Karpas-422 (cell line): ENCODE measurements at regions not wholly inside any gene's neighbourhood (a gene's known extent, or its start where the extent isn't known, plus 50 kb on each side); places are given as distances from the start of the nearest gene placed in this dataset.

ENCODE experiments used
- DNase-seq: peaks from one replicate; pipeline ENCODE4 v3.0.0-alpha.2; 2015
- H2AFZ ChIP-seq: fragments of 200-600 bp; sonication (generic); 2 replicates; pipeline ENCODE4 v1.6.1; 2014; ENCODE audit warnings: antibody characterized with exemption, low read length, mixed read lengths
- H3K27ac ChIP-seq: fragments of 200-600 bp; sonication (generic); 2 replicates; pipeline ENCODE4 v1.5.1; 2014; ENCODE audit warnings: mild to moderate bottlenecking, low read length, moderate library complexity
- H3K27me3 ChIP-seq: fragments of 200-600 bp; sonication (generic); 2 replicates; pipeline ENCODE4 v1.6.1; 2014; ENCODE audit warnings: low read length, mixed read lengths
- H3K36me3 ChIP-seq: fragments of 200-600 bp; sonication (generic); 2 replicates; pipeline ENCODE4 v1.6.1; 2014; ENCODE audit warnings: low read length, mixed read lengths; ENCODE audit not compliant: insufficient read depth
- H3K4me1 ChIP-seq: fragments of 200-600 bp; sonication (generic); 2 replicates; pipeline ENCODE4 v1.6.1; 2014; ENCODE audit warnings: mild to moderate bottlenecking, low read length, mixed read lengths
- H3K4me2 ChIP-seq: fragments of 200-600 bp; sonication (generic); 2 replicates; pipeline ENCODE4 v1.6.1; 2014; ENCODE audit warnings: low read length, low read depth, mild to moderate bottlenecking; ENCODE audit not compliant: poor library complexity, severe bottlenecking
- H3K4me3 ChIP-seq: fragments of 200-600 bp; sonication (generic); 2 replicates; pipeline ENCODE4 v1.5.1; 2014; ENCODE audit warnings: mild to moderate bottlenecking, antibody characterized with exemption, low read length, mixed read lengths
- H3K79me2 ChIP-seq: fragments of 200-600 bp; sonication (generic); 2 replicates; pipeline ENCODE4 v1.6.1; 2014; ENCODE audit warnings: mild to moderate bottlenecking, low read length, mixed read lengths
- H3K9ac ChIP-seq: fragments of 200-600 bp; sonication (generic); 2 replicates; pipeline ENCODE4 v1.6.0; 2014; ENCODE audit warnings: low read length
- H3K9me2 ChIP-seq: fragments of 200-600 bp; sonication (generic), shearing (Covaris generic); replicated peaks from 2 replicates; pipeline ENCODE4 v1.6.0; 2014; ENCODE audit warnings: mild to moderate bottlenecking, low read length, moderate library complexity; ENCODE audit not compliant: insufficient read depth
- H3K9me3 ChIP-seq: fragments of 300-700, 200-600 bp; sonication (generic); 2 replicates; pipeline ENCODE4 v1.6.1; 2014; ENCODE audit warnings: low read length, mixed read lengths
- H4K20me1 ChIP-seq: fragments of 200-600 bp; sonication (generic); 2 replicates; pipeline ENCODE4 v1.6.1; 2014; ENCODE audit warnings: mild to moderate bottlenecking, antibody characterized with exemption, low read length, low read depth; ENCODE audit not compliant: insufficient read depth

GRCh38 chr11:131274233-131274632 lies 96.2 kb upstream of the NTM start:
- H4K20me1 ChIP-seq = no peaks in the 10 kb centered on the region

DNA sequence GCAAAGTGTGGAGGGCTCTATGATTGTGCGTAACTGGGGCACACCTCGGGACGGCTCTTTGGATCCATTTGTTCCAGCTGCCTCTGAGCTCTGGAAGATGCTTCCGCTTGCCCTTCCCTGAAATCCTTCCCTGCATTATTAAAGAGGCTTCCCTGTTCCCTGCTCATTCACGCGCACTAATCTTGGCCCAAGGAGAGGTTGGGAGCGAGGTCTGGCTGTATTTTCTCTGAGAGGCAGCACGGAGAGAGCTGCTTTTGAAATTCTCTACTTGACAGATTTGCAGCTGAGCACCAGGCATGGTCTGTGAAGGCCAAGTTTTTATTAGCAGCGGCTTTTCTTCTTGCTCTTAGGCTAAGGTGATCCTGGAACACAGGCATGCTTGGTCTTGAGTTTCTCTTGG lies 94.8 kb upstream of the NTM start:
- no peaks in the 10 kb centered on the region for H3K9me2 ChIP-seq
- H3K79me2 ChIP-seq = no peaks in the 10 kb centered on the region
- H3K27ac ChIP-seq = no peak overlapping the region
- no peaks in the 10 kb centered on the region for H3K9me3 ChIP-seq
- no peaks in the 10 kb centered on the region for H3K36me3 ChIP-seq
- no peaks in the 10 kb centered on the region for H4K20me1 ChIP-seq
- no peak for DNase-seq
- no peaks in the 10 kb centered on the region for H3K27me3 ChIP-seq
- no peaks in the 10 kb centered on the region for H3K4me1 ChIP-seq
- no peak overlapping the region for H3K4me3 ChIP-seq
- no peak overlapping the region for H3K4me2 ChIP-seq
- no peak overlapping the region for H3K9ac ChIP-seq
- no peak overlapping the region for H2AFZ ChIP-seq

More at GRCh38 chr11:131274233-131274632, 96.2 kb upstream of the NTM start:
- Histone ChIP-seq H3K27me3 (no peaks in the 10 kb centered on the region), H3K79me2 (no peaks in the 10 kb centered on the region), H3K9ac (no peak overlapping the region), H3K9me2 (no peaks in the 10 kb centered on the region), H3K4me3 (no peak overlapping the region), H3K4me1 (no peaks in the 10 kb centered on the region), H3K36me3 (no peaks in the 10 kb centered on the region), H2AFZ (no peak overlapping the region), H3K9me3 (no peaks in the 10 kb centered on the region), H3K4me2 (no peak overlapping the region), H3K27ac (no peak overlapping the region)
- DNase-seq = no peak

GRCh38 chr11:131278472-131278871 lies 91.9 kb upstream of the NTM start:
- no peak overlapping the region for H3K4me2 ChIP-seq
- no peaks in the 10 kb centered on the region for H3K9me2 ChIP-seq
- H3K4me3 ChIP-seq = no peak overlapping the region
- H4K20me1 ChIP-seq = no peaks in the 10 kb centered on the region
- H3K4me1 ChIP-seq = no peaks in the 10 kb centered on the region
- no peaks in the 10 kb centered on the region for H3K79me2 ChIP-seq
- no peaks in the 10 kb centered on the region for H3K27me3 ChIP-seq
- H2AFZ ChIP-seq = no peak overlapping the region
- H3K36me3 ChIP-seq = no peaks in the 10 kb centered on the region
- no peak overlapping the region for H3K9ac ChIP-seq
- H3K9me3 ChIP-seq = no peaks in the 10 kb centered on the region
- H3K27ac ChIP-seq = no peak overlapping the region
- no peak for DNase-seq

- no peaks in the 10 kb centered on the region for H3K36me3 ChIP-seq
Measured at GRCh38 chr11:131279654-131280384, 90.6 kb upstream of the NTM start.

GRCh38 chr11:131281316-131281715 lies 89.1 kb upstream of the NTM start:
- H3K4me3 ChIP-seq = no peak overlapping the region
- no peaks in the 10 kb centered on the region for H3K4me1 ChIP-seq
- no peak overlapping the region for H3K4me2 ChIP-seq
- H3K79me2 ChIP-seq = no peaks in the 10 kb centered on the region
- H3K27me3 ChIP-seq = no peaks in the 10 kb centered on the region
- H3K9ac ChIP-seq = no peak overlapping the region
- H3K9me3 ChIP-seq = no peaks in the 10 kb centered on the region
- no peak for DNase-seq
- no peaks in the 10 kb centered on the region for H3K9me2 ChIP-seq
- no peak overlapping the region for H2AFZ ChIP-seq
- H4K20me1 ChIP-seq = no peaks in the 10 kb centered on the region
- H3K27ac ChIP-seq = no peak overlapping the region
- H3K36me3 ChIP-seq = no peaks in the 10 kb centered on the region

More at GRCh38 chr11:131279654-131280384, 90.6 kb upstream of the NTM start:
- Histone ChIP-seq H3K9me2 (no peaks in the 10 kb centered on the region), H3K4me2 (no peak overlapping the region), H3K9ac (no peak overlapping the region), H3K4me1 (no peaks in the 10 kb centered on the region), H3K27me3 (no peaks in the 10 kb centered on the region), H3K27ac (no peak overlapping the region), H3K4me3 (no peak overlapping the region), H2AFZ (no peak overlapping the region), H3K79me2 (no peaks in the 10 kb centered on the region), H4K20me1 (no peaks in the 10 kb centered on the region), H3K9me3 (no peaks in the 10 kb centered on the region)
- no peak for DNase-seq

DNA sequence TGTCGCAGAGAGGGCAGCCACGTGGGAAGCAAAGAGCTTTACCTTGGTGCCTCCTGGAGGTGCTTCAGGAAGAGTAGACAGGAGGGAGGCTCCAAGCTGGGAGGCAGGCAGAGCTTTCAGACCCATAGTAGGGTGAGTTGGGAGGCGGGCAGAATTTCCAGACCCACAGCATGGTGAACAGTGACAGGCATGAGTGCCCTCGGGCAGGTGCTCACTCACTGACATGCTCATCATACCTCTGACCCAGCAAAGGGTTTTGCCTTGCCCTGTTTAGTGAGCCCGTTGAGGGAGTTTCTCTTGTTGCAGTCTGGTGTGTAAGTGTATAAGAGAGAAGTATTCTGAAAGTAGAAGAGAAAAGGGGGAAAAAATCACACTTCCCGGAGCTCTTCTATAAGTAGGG lies 86.4 kb upstream of the NTM start:
- no peak overlapping the region for H3K4me3 ChIP-seq

GRCh38 chr11:131288521-131289091 lies 81.8 kb upstream of the NTM start:
- Histone ChIP-seq H3K4me3 (no peak overlapping the region), H3K4me1 (no peaks in the 10 kb centered on the region), H3K27me3 (no peaks in the 10 kb centered on the region), H3K79me2 (no peaks in the 10 kb centered on the region), H3K27ac (no peak overlapping the region), H3K9ac (no peak overlapping the region), H2AFZ (no peak overlapping the region), H3K9me3 (no peaks in the 10 kb centered on the region), H4K20me1 (no peaks in the 10 kb centered on the region), H3K36me3 (no peaks in the 10 kb centered on the region), H3K9me2 (no peaks in the 10 kb centered on the region), H3K4me2 (no peak overlapping the region)
- no peak for DNase-seq

More for the DNA sequence above, 86.4 kb upstream of the NTM start:
- Histone ChIP-seq H4K20me1 (no peaks in the 10 kb centered on the region), H3K9me2 (no peaks in the 10 kb centered on the region), H3K9me3 (no peaks in the 10 kb centered on the region), H3K79me2 (no peaks in the 10 kb centered on the region), H3K4me2 (no peak overlapping the region), H3K36me3 (no peaks in the 10 kb centered on the region), H3K27me3 (no peaks in the 10 kb centered on the region), H3K9ac (no peak overlapping the region), H3K27ac (no peak overlapping the region), H2AFZ (no peak overlapping the region), H3K4me1 (no peaks in the 10 kb centered on the region)
- no peak for DNase-seq

DNA sequence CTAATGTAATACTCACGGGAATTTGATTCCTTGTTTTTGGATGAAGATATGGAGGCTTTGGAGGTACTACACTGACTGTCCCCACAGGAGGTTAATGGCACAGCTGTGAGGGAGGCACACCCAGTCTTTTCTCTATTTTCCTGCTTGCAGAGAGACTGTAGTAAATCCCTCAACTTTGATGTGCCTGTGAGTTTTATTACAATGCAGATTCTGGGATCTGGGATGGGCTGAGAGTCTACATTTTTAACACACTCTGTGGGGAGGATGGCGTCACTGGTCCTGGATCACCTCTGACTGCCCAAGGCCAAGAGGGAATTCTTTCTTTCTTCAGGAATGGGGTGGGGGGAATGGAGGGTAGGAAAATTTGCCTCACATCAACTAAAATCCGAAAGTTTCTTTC lies 80.2 kb upstream of the NTM start:
- no peak for DNase-seq
- H3K27me3 ChIP-seq = no peaks in the 10 kb centered on the region
- no peaks in the 10 kb centered on the region for H3K4me1 ChIP-seq
- no peak overlapping the region for H2AFZ ChIP-seq
- H3K79me2 ChIP-seq = no peaks in the 10 kb centered on the region
- H3K36me3 ChIP-seq = no peaks in the 10 kb centered on the region
- no peak overlapping the region for H3K4me2 ChIP-seq
- no peaks in the 10 kb centered on the region for H4K20me1 ChIP-seq
- H3K9me2 ChIP-seq = no peaks in the 10 kb centered on the region
- no peaks in the 10 kb centered on the region for H3K9me3 ChIP-seq
- no peak overlapping the region for H3K27ac ChIP-seq
- H3K4me3 ChIP-seq = no peak overlapping the region
- H3K9ac ChIP-seq = no peak overlapping the region
